HTR-8/SVneo (cell line): ENCODE measurements at regions not wholly inside any gene's neighbourhood (a gene's known extent, or its start where the extent isn't known, plus 50 kb on each side); places are given as distances from the start of the nearest gene placed in this dataset.

Experiments
- DNase-seq: peaks from one replicate; pipeline ENCODE4 v3.0.0; 2011; ENCODE audit warnings: low spot score, mixed read lengths; ENCODE audit not compliant: insufficient read length
- FAIRE-seq: peaks from 2 replicates; lab custom pipeline; 2011; peaks lifted over from hg19 to GRCh38; lab: Jason Lieb, UNC

DNA sequence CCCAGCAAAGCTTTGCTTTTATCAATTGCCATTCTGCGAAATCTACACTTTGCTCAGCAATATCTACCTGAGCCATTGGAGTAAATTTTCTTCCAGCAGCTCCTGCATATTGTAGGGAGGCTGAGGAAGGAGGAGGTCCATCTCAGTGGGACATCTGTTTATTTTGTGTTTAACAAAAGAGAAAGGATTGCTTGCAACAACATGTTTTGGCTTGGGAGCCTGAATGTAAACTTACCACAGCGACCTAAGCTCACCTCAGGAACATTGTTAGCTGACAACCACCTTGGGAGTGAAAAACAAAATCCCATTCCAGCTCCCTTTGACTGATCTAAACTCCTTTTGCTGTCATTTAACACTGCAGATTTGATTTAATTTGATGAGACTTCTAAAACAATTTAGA is 356.1 kb downstream of the SS18 start:
- FAIRE-seq (no peak), DNase-seq (no peak)

DNA sequence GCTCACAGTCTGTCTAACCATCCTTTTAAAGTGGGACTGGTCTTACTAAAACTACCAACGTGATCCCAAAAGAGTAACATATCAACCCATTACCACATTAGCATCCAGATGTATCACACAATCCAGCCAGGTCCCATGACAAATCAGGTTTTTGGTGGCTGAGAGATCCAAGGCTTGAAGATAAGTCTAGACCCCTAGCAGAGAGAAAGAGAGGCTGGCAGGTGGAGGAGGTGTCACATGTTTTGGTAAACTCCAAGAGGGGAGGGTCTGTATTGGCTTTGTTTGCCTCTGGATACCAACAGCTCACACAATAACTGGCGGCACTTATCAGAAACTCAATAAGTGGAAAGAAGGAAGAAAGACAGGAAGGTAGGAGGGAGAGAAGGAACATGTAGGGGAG is 357.6 kb downstream of the SS18 start:
- DNase-seq: no peak
- FAIRE-seq: no peak

DNA sequence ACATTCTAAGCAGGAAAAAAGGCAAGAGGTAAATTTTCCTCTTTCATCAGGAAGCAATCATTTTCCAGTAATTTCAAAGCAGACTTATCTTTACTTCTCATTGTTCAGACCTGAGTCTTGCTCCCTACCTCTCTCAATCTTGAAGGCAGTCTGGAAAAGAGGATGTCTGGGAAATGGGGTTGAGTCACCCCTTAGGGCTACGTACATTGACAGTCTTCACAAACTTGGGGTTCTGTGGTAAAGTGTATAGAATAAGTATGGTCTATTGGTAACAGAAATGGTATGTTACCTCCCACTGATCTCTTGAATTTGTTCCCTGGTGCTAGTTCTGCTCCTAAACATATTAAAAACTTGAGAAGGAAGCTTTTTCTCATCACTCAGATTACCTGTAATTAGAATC is 361.3 kb downstream of the SS18 start:
- no peak for FAIRE-seq
- DNase-seq: no peak

- no peak for DNase-seq
- FAIRE-seq: no peak
These were observed 363.0 kb downstream of the SS18 start for GRCh38 chr18:25727281-25727985.

- no peak for FAIRE-seq
- DNase-seq: no peak
These were observed 364.1 kb downstream of the SS18 start for GRCh38 chr18:25726298-25726697.

- FAIRE-seq: no peak
- no peak for DNase-seq
These were observed 364.9 kb downstream of the SS18 start for GRCh38 chr18:25725501-25725900.

GRCh38 chr18:25724997-25725396 is 365.4 kb downstream of the SS18 start:
- DNase-seq (no peak), FAIRE-seq (no peak)

DNA sequence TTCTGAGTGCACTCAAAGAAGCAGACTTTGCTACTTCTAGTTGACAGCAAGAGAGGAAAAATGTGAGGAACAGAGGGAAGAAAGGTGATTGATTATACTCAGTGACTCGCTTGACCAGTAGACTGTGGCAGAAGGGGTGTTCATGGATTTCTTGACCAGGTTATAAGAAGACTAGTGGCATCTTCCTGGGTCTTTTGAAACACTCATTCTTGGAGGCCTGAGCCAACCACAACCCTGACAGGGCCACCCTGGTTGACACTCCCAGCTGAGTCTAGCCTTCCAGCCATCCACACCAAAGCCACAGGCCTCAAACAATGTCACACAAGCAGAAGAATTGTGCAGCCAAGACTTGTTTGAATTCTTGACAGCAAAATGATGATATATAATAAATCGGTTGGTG is 366.3 kb downstream of the SS18 start:
- no peak for FAIRE-seq

DNA sequence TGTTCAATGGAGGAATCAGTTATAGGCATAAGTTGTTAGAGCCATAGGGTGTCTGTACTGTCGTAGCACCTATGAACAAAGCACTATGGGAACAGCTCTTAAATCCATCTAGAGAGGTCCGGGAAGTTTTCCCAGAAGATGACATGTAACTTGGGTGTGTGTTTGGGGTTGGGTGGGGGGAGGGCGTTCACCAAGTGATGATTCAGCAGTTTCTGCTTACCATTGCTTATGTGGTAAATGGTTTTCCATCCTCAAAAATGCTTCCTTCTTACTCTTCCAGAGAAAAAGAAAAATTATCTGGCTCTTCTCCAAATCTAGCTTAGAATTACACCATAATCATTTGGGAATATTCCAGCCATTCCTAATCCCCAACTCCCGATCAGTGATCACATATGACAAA is 361.1 kb upstream of the ZNF521 start:
- DNase-seq (no peak), FAIRE-seq (no peak)

More for the DNA sequence above, 366.3 kb downstream of the SS18 start:
- no peak for DNase-seq

DNA sequence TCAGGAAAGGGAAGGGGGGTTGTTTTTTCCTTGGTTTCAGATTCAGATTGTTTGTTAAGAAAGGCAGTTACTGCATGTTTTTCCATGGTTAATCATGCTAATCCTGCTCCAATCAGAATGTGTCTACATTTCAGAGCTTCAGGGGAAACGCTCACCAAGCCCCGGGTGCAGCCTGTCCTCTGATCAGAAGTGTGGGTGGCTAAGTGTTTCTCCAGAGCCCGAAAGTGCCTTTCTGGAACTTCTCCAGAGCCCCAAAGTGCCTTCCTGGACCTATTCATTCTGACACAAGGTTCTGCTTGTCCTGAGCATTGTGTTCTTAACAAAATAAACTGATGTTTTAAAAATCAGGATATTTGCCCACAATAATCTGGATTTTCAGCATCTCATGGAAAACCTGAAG is 359.0 kb upstream of the ZNF521 start:
- DNase-seq (no peak), FAIRE-seq (no peak)

DNA sequence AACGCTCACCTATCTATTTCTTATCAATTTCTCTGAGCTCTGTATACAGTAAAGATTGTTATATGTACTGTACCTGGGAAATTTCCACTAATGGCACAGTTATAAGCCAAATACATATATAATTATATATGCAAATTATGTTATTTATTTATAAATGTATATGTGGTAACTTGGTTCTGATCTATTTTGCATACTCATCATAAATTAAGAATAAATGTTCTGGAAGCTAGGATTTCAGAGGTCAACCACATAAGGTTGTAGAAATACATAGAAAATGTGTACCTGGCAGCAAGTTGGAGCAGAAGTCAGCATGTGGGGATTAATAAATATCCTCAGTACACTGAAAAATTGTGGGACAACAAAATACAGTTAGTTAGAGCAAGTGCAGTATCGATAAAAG is 353.7 kb upstream of the ZNF521 start:
- no peak for FAIRE-seq

DNA sequence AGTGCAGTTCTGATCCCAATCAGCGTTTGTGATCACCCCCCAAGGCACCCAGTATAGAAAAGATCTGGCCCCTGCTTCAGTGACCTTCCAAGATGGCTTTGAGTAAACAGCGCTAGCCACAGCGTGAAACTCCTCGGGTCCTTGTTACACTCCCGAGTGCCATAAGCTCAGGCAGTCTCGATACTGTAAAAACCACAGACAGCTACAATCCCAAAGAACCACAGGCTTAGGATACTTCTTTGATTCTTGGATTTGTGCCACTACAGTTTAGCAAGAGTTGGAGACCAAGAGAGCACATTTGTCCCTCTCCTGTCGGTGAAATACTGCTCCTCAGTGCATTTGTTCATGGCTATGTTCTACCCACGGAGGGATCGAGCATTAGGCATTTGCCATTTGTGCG is 352.5 kb upstream of the ZNF521 start:
- DNase-seq (no peak), FAIRE-seq (no peak)

More for the DNA sequence above, 353.7 kb upstream of the ZNF521 start:
- DNase-seq: no peak

DNA sequence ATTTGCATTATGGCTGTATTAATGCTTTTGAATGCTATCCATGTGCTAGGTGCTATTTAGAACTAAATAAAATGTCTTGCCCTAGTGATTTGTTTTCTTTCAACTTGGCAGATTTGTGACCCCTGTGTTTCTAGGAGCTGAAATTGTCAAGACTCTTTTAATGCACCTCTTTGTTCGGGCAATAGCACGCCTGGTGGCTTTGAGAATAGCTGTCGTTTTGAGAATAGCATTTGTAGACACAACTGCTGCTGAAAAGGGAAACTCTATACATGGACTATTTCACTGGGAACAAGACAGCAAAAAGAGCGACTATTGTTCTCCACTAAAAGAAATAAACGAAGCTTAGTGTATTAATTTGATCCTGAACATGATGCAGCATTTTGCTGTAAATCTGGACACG is 352.1 kb upstream of the ZNF521 start:
- FAIRE-seq (no peak), DNase-seq (no peak)

DNA sequence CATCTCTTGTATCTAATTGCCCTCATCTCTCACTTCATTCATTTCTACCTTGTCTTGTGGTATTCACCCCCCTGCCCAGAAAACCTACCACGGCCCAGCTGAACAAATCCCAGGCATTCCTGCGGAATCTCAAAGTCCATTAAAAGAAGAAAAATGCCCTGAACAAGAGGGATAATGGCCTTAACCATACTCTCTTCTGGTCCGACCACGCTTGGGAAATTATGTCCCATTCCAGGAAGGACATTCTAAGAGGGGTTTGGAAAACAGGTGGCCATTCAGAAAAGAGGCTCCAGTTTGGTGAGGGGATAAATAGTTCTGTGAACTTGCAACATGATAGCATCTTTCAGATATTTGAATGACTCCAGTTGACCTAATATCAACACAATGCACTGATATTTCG is 349.9 kb upstream of the ZNF521 start:
- DNase-seq (no peak), FAIRE-seq (no peak)

DNA sequence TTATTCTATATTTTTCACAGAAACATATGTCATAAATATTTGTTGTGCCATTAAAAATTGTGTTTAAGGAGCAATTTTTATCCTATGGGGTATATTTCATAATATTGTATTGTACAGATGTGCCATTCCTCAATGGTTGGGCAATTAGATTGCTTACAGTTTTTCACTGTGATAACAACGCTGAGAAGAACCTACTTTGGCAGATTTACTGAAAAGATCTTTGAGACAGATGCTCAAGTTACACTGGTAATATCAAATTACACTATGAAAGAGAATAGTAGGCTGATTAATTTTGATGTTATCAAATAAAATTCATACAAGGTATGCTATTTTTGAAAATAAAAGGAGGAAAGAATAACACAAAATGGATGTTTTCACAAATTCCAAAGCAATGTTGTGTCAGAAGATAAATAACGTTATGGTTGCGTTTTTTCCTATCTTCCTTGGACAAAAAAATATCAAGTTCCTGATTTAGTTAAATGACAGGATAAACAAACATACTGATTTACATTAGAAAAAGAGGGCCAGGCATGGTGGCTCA is 335.1 kb upstream of the ZNF521 start:
- FAIRE-seq: no peak

DNA sequence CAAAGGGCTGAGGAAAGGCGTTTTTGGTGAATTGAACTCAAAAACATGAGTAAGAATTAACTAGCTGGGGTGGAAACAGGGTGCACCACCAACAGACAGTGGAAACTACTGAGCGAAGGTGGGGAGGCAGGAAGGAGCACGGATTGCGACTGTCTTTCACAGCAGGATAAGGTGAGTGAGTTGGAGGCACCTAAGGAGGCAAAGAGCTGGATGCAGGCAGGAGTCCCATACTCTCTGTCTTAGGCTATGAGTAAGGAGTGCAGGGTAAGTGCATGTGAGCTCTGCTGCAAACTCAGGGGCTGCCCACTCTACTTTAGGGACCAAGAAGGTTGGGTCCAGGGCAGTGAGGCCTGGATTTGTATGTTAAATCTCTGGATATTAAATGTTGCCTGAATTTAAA is 333.1 kb upstream of the ZNF521 start:
- no peak for DNase-seq
- no peak for FAIRE-seq

More for the DNA sequence above, 335.1 kb upstream of the ZNF521 start:
- no peak for DNase-seq

DNA sequence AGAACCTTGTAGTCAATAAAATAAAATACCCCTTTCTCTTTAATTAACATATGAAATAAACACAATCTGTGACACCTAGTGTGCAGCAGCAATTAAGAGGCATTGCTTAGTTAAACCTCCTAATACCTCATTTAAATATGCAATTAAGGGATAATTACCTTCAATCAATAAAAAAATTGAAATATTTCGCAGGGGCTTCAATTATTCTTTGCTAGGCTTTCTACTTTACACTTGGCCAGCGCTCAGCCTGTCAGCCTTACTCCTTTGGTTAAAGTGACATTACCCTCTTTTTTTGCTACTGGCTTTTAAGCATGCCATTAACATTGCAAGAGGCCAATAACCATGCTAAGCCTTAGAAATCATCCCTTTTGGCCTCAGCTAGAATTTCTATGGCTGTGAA is 327.5 kb upstream of the ZNF521 start:
- DNase-seq (no peak), FAIRE-seq (no peak)

DNA sequence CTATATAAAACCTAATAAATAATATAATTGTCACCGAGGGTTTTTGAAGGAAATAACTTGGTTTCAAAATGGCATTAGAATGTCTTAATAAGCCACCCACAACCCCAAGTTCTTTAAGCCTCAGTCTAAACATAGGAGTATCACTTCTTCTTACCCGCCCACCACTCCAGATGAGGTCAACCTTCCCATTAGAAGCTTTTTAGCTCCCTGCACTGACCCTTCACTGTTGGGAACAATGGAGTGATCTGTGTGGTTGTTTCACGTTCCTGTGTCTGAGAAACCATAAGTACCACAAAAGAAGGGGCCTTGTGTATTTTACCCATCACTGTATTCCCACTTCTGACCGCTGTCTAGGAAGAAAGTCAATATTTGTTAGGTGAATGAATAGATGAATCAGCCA is 326.3 kb upstream of the ZNF521 start:
- FAIRE-seq (no peak), DNase-seq (no peak)

- no peak for DNase-seq
- FAIRE-seq: no peak
These were observed 323.3 kb upstream of the ZNF521 start for GRCh38 chr18:25675123-25675850.

DNA sequence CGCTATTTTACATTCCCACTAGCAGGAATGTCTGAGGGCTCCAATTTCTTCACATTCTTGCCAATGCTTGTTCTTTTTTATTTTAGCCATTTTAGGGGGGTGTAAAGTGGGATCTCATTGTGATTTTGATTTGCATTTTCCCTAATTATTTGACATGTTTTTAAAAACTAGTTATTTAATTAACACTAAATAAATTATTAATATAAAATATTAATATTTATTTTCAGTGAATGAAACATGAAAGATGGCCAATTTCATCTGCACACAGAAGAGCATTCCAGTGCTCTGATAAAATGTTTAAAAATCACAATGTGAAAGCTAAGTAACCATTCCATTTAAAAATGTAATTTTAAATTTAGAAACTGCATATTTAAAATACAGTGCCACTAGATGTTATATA is 322.2 kb upstream of the ZNF521 start:
- DNase-seq (no peak), FAIRE-seq (no peak)

DNA sequence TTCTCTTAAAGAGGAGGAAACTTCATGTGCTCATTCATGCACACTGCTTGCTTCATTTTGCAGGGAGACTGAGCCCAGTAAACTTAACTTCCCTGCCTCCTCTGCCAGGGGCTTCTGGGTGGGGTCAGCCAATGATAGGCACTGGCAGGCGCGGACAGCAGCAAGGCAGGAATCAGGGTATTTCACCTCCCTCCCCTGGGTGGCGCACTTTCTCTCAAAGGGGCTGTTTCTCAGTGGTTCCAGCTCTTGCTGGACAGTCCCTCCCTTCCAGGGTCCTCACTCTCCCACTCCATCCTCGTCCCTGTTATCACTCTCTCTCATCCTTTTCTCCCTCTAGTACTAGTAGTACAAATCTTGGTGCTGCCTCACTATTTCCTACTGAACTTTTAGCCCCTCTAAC is 320.5 kb upstream of the ZNF521 start:
- FAIRE-seq (no peak), DNase-seq (no peak)

DNA sequence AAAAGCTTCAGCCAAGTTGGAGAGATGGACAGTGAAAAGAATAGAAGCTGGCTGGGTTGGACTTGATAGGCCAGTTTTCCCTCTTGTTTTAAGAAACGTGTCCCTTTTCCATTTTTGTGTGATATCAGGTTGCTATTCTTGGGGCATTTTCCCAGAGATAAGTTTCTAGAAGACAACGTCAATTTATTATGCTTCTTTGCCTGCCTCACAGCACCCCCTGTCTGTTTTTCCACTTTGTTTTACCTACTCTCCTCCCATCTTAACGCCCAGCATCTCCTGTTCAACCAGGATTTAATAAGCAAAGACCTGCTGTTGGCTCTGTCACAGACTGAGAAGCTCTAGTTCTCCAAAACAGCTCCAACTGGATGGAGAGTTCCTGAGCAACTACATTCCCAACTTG is 317.8 kb upstream of the ZNF521 start:
- DNase-seq: no peak
- FAIRE-seq: no peak
